Left lung (tissue), 4 donors: ENCODE measurements at regions not wholly inside any gene's neighbourhood (a gene's known extent, or its start where the extent isn't known, plus 50 kb on each side); places are given as distances from the start of the nearest gene placed in this dataset.
"Not testable (repeated sequence)": the region's sequence is repeated elsewhere in the genome, so short reads cannot be mapped to it uniquely, and the experiment has no call there.

Experiments used
- ATAC-seq: fragments of 200-7000 bp; cut with Tn5 transposase; one replicate; pipeline ENCODE4 v1.9.1; 2020; ENCODE audit warnings: moderate library complexity
- DNase-seq, 4 donors: peaks; one replicate each; pipeline ENCODE4 v3.0.0-alpha.2; 2013 to 2020
- H3K27ac ChIP-seq, 2 donors: fragments of 200-600 bp; sonication (generic) in 1 of 2; one replicate each; pipeline versions ENCODE4 v1.5.0 to v1.8.0; 2020 to 2021
- H3K27me3 ChIP-seq, 2 donors: fragments of 200-600 bp; sonication (generic) in 1 of 2; one replicate each; pipeline versions ENCODE4 v1.5.0 to v1.8.0; 2020 to 2021
- H3K36me3 ChIP-seq, 2 donors: fragments of 200-600 bp; sonication (generic) in 1 of 2; one replicate each; pipeline versions ENCODE4 v1.5.0 to v1.8.0; 2020 to 2021
- H3K4me1 ChIP-seq, 2 donors: fragments of 200-600 bp; one replicate each; pipeline ENCODE4 v1.8.0; 2021
- H3K4me3 ChIP-seq, 2 donors: fragments of 200-600 bp; sonication (generic) in 1 of 2; one replicate each; pipeline versions ENCODE4 v1.5.0 to v1.8.0; 2020 to 2021; ENCODE audit warnings: mild to moderate bottlenecking in 1 of 2
- H3K9me3 ChIP-seq, 2 donors: fragments of 200-600 bp; sonication (generic) in 1 of 2; one replicate each; pipeline versions ENCODE4 v1.5.0 to v1.8.0; 2020 to 2021
- CTCF ChIP-seq, 2 donors: fragments of 200-600 bp; sonication (generic) in 1 of 2; IDR thresholded peaks; one replicate each; pipeline versions ENCODE4 v1.5.0 to v1.8.0; 2021; ENCODE audit warnings: antibody characterized with exemption in 2 of 2
- intact Hi-C, 2 donors: fragments of 100-400 bp; cut with DNase I; formaldehyde crosslinking; loops; one replicate each; pipeline versions ENCODE4 v1.11.2 to v1.14.2; 2022
- donor health status: DM: no; HTN: yes; CAD: no.
- donor health status: DM: no; HTN: no; CAD: no.

- H3K4me3 ChIP-seq, result no peak overlapping the region
- ATAC-seq, result no peak
- TF ChIP-seq CTCF (IDR thresholded peaks at IDR 0.05), result no peak
- H3K9me3 ChIP-seq, result peaks cover 0 to 1% of the 10 kb centered on the region in 2 donors
- no peaks in the 10 kb centered on the region for H3K36me3 ChIP-seq
- H3K27me3 ChIP-seq, result no peaks in the 10 kb centered on the region
- H3K4me1 ChIP-seq, result no peaks in the 10 kb centered on the region
- no peak overlapping the region for H3K27ac ChIP-seq
- no peak for DNase-seq
- intact Hi-C loops, result no loop called here
Observed at GRCh38 chr6:91193446-91193845, 606.6 kb upstream of the MAP3K7 start.

GRCh38 chr6:91190041-91190440 is 603.2 kb upstream of the MAP3K7 start:
- H3K4me3 ChIP-seq, intact Hi-C loops, ATAC-seq, H3K4me1 ChIP-seq, H3K9me3 ChIP-seq, H3K27me3 ChIP-seq, H3K36me3 ChIP-seq, DNase-seq, H3K27ac ChIP-seq: not testable (repeated sequence)

GRCh38 chr6:91185072-91185471 is 598.2 kb upstream of the MAP3K7 start:
- ATAC-seq, result no peak
- no peak for TF ChIP-seq CTCF (IDR thresholded peaks at IDR 0.05)
- no peak for DNase-seq
- intact Hi-C loops, result no loop called here
- H3K4me1 ChIP-seq, result no peaks in the 10 kb centered on the region
- no peak overlapping the region for H3K4me3 ChIP-seq
- no peaks in the 10 kb centered on the region for H3K36me3 ChIP-seq
- H3K27me3 ChIP-seq, result no peaks in the 10 kb centered on the region
- H3K27ac ChIP-seq, result no peak overlapping the region
- H3K9me3 ChIP-seq, result peaks cover 0 to 9% of the 10 kb centered on the region in 2 donors

- no peaks in the 10 kb centered on the region for H3K4me1 ChIP-seq
- TF ChIP-seq CTCF (IDR thresholded peaks at IDR 0.05), result no peak
- H3K27me3 ChIP-seq, result no peaks in the 10 kb centered on the region
- intact Hi-C loops, result no loop called here
- DNase-seq, result no peak
- no peaks in the 10 kb centered on the region for H3K36me3 ChIP-seq
- H3K27ac ChIP-seq, result no peak overlapping the region
- no peak overlapping the region for H3K4me3 ChIP-seq
- no peak for ATAC-seq
- H3K9me3 ChIP-seq, result peaks cover 0 to 3% of the 10 kb centered on the region in 2 donors
Observed at GRCh38 chr6:91181416-91181815, 594.5 kb upstream of the MAP3K7 start.

GRCh38 chr6:91173651-91174050 is 586.8 kb upstream of the MAP3K7 start:
- H3K27ac ChIP-seq, result no peak overlapping the region
- no peak for DNase-seq
- no peaks in the 10 kb centered on the region for H3K9me3 ChIP-seq
- H3K36me3 ChIP-seq, result no peaks in the 10 kb centered on the region
- TF ChIP-seq CTCF (IDR thresholded peaks at IDR 0.05), result no peak
- H3K4me1 ChIP-seq, result no peaks in the 10 kb centered on the region
- no peak overlapping the region for H3K4me3 ChIP-seq
- no peak for ATAC-seq
- H3K27me3 ChIP-seq, result no peaks in the 10 kb centered on the region
- intact Hi-C loops, result no loop called here

GRCh38 chr6:91173186-91173585 is 586.3 kb upstream of the MAP3K7 start:
- Histone ChIP-seq H3K4me1 (no peaks in the 10 kb centered on the region), H3K27me3 (no peaks in the 10 kb centered on the region), H3K27ac (no peak overlapping the region), H3K4me3 (no peak overlapping the region), H3K9me3 (no peaks in the 10 kb centered on the region), H3K36me3 (no peaks in the 10 kb centered on the region)
- ATAC-seq (no peak), DNase-seq (no peak)
- intact Hi-C loops, result no loop called here
- TF ChIP-seq CTCF (IDR thresholded peaks at IDR 0.05), result no peak
